NK-92 treated with Interleukin-12 subunit alpha and Interleukin-12 subunit beta, amount 100 ng/mL, for 24 hours (cell line): ENCODE measurements at regions not wholly inside any gene's neighbourhood (a gene's known extent, or its start where the extent isn't known, plus 50 kb on each side); places are given as distances from the start of the nearest gene placed in this dataset.

Experiments used
- DNase-seq: peaks from one replicate; lab custom pipeline; 2025; lab: John Stamatoyannopoulos, UW

DNA sequence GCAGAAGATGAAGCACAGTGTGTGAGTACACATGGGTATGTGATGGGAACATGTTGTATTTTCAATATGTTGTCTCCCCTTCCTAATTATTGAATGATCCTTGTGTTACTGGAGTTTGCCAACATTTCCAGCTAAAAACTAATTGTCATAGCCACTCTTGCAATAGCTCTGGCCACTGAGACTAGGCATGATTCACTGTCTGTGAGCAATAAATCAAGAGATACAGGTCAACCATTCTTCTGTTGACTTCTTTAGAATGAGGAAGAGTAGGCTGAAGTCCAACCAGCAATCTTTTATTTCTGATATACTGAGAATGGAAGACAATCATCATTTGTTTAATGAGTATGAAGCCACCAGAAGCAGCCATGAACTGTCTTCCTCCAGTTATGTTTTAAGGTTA lies 413.9 kb downstream of the SLITRK5 start:
- no peak for DNase-seq

DNA sequence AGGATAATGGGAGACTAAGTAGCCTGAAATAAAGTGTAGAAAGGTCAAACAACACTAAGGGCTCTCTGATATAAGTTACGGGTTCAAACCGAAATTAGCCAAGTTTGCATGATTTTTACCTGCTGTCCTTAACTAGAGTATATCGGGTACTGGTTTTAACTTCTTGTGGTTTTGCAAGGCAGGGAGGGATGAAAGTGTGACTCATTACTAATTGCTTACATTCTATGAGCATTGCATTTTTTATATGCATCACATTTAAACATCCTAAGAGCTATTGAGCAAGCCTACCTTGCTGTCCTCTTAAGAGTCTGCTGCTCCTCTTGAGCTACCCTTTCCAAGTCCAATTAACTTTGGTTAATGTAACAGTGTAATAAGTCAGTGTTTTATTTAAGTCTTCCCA lies 415.4 kb downstream of the SLITRK5 start:
- no peak for DNase-seq

DNA sequence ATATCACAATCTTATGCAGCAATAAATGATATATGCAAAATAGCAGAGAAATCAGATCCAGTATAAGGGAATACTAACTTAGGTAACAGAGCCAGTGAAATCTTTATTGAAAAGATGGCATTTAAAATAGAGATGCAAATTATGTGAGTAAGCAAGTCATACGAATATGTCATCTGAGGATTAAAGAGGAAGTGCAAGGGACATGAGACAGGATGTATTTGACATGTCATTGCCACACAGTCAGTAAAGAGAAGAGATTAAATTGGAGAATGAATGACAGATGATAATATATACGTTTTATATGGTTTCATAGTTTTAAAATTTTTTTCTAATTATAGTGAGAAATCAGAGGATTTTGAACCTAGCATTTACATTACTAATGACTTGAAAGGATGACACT lies 426.4 kb downstream of the SLITRK5 start:
- no peak for DNase-seq

DNA sequence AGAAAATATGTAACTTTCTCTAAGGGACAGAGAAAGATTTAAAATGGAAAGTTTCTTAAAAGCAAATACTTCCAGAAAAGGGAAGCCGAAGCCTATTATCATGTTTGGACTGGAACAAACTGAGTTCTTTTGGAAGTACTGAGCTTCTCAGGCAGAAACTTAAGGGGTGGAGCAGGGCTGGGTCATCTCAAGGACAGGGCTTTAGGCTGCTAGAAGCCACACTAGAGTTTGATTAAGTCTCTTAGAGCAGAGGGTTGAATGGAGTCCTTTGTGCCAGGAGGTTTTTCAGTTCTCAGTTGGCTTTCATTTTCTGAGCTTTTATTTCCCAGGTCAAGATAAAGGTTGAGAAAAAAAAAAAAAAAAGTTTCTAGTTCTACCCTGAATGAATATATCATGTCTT lies 432.7 kb downstream of the SLITRK5 start:
- no peak for DNase-seq

GRCh38 chr13:88104576-88104975 lies 433.4 kb downstream of the SLITRK5 start:
- DNase-seq, result no peak

- DNase-seq, result no peak
These were observed 436.4 kb downstream of the SLITRK5 start for GRCh38 chr13:88107570-88107969.

DNA sequence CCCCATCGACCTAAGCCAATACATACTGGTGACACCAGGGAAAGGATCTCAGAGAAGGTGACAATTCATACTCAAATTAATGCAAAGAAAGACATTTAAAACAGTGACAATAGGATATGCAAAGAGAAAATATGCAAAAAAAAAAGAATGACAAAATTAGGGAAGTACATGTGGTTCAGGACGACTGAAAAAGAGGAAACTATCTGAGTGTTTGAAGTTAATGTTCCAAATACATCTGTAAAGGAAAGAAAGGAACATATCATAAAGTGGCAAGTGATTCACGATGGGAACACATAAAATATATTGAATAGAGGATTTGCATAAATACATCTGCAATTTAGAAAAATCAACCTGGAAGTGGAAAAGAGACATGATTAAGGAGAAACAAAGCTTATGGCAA lies 441.4 kb downstream of the SLITRK5 start:
- no peak for DNase-seq

DNA sequence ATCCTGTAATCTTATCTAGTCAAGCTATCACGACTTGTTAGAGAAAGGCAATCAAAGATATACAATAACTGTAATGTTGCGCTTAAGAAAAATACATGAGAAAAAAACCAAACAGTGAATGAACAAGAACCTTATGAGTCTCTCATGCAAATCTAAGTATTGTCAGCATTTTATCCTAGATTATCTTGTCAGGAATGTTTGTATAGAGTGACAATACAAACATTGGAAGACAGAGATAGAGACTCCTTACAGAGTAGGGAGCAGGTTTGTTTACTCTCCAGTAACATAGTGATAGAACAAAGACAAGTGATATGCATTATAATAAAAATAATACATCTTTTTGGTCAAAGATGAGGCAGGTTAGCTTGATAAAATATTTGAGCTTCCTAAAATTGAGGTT lies 444.8 kb downstream of the SLITRK5 start:
- DNase-seq, result no peak

- no peak for DNase-seq
These were observed 447.8 kb downstream of the SLITRK5 start for GRCh38 chr13:88118952-88119351.

DNA sequence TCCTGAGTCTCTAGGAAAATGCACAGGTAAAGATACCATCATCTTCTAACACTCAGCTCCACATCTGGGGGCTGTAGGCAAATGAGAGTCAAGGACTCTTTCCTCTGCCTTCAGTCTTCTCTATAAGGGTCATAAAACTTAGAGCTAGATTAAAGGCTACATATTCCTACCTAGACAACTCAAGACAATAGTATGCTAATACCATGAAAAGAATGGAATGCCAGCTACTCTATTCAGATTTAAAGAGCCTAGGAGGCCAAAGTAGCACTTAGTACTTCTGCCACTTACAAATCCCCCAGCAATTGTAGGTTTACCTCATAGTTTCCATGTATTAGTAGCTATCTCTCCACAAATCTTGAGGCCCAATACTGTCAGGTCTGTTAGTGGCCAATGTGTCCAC lies 453.0 kb downstream of the SLITRK5 start:
- DNase-seq, result no peak

- DNase-seq, result no peak
These were observed 453.9 kb downstream of the SLITRK5 start for GRCh38 chr13:88125055-88125454.

- no peak for DNase-seq
These were observed 465.1 kb downstream of the SLITRK5 start for GRCh38 chr13:88136098-88136790.

- DNase-seq, result no peak
These were observed 471.5 kb downstream of the SLITRK5 start for GRCh38 chr13:88142653-88143052.

- no peak for DNase-seq
These were observed 473.4 kb downstream of the SLITRK5 start for GRCh38 chr13:88144580-88144979.

GRCh38 chr13:88153353-88153752 lies 482.2 kb downstream of the SLITRK5 start:
- DNase-seq, result no peak

DNA sequence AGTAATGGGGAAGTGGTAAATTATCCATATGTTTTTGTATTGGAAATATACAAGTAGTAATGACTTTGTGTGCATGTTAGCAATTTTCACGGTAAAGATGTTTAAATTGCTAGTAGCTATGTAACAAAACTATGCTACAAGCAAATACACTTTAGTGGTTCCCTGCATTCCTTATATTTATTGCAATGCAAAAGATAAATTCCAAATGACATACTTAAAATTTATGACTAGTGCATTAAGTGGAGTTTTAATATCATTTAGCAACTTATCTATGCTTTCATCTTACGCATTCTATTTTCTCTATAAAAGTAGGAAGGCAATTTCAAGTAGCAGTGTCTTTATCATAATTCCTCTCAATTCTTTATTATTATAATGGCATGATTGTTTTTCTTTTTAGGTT lies 482.8 kb downstream of the SLITRK5 start:
- DNase-seq, result no peak

GRCh38 chr13:88162076-88162702 lies 491.0 kb downstream of the SLITRK5 start:
- DNase-seq, result no peak

GRCh38 chr13:88176231-88176630 lies 505.1 kb downstream of the SLITRK5 start:
- no peak for DNase-seq

DNA sequence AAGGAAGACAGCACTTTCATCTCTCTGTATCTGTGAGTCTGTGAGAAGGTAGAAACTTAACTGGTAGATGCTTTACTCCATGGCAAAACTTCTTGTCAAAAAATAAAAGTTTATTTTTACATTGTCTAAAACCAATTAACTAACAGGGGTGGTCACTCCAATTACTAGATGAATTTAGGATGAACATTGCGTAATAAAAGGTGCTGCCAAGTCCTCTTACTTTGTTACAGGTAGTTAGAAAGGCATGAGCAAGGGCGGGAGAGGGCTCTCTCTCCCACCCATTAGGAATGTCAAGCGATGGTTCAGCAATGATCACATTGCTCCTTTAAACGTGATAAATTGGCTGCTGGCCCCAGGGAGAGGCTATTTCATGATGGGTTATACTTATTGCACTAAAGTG lies 512.3 kb downstream of the SLITRK5 start:
- no peak for DNase-seq

DNA sequence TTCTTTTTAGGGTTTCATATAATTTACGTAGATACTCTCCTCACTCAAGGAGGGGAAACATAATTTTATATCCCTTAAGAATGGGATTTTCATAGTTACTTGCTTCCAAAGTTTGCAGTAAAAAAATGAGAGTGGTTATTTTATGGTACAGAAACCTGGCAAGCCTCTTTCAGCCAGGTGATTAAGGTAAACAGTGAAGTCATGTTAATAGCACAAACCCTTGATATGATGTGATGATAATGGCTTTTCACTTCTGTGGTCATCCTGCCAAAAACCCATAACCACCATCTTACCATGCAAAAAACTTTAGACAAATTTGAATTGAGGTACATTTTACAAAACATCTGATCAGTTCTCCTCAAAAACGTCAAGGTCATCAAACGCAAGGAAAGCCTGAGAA lies 517.8 kb downstream of the SLITRK5 start:
- DNase-seq, result no peak

GRCh38 chr13:88189728-88190127 lies 518.6 kb downstream of the SLITRK5 start:
- DNase-seq, result no peak

DNA sequence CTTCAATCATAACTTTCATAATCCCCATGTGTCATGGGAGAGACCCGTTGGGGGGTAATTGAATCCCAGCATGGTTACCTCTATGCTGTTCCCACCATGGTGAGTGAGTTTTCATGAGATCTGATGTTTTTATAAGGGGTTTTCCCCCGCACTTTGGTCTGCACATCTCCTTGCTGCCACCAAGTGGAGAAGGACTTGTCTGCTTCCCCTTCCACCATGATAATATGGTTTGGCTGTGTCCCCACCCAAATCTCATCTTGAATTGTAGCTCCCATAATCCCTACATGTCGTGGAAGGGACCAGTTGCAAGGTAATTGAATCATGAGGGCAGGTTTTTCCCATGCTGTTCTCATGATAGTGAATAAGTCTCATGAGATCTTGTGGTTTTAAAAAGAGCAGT lies 524.9 kb downstream of the SLITRK5 start:
- no peak for DNase-seq

DNA sequence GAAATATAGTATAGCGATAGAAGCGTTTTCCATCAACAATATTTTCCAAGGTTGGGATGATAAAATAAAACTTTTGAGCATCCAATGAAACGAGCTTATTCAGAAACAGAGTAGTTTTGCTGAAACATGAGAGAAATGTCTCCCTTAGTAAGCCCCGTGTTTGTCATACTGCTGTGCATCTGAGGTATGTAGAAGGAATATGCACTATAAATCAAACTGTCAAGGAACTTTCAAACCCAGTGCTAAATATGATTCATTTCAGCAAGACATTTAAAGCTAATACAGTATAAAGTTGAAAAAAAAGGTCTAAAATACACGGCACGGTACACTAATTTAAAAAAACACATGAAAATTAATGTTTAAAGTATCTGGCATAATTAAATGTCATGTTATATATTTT lies 546.2 kb downstream of the SLITRK5 start:
- DNase-seq, result no peak

- DNase-seq, result no peak
These were observed 546.7 kb downstream of the SLITRK5 start for GRCh38 chr13:88217883-88218282.
